Stomach (tissue), 4 donors: ENCODE measurements at regions not wholly inside any gene's neighbourhood (a gene's known extent, or its start where the extent isn't known, plus 50 kb on each side); places are given as distances from the start of the nearest gene placed in this dataset.
"Not testable (repeated sequence)": the region's sequence is repeated elsewhere in the genome, so short reads cannot be mapped to it uniquely, and the experiment has no call there.

ENCODE experiments used
- CTCF ChIP-seq, 7 experiments: fragments of 450-650 bp in 4 of 7; fragments of 200-600 bp in 3 of 7; sonication (generic) in 3 of 7; IDR thresholded peaks; one replicate each; pipeline ENCODE4 v1.5.1; 2016 to 2019; ENCODE audit warnings: antibody characterized with exemption in 7 of 7, control low read depth in 2 of 7, mild to moderate bottlenecking in 1 of 7
- POLR2A ChIP-seq, 4 donors: fragments of 450-650 bp; IDR thresholded peaks; one replicate each; pipeline ENCODE4 v1.6.1; 2016; ENCODE audit warnings: antibody characterized with exemption in 4 of 4, control low read depth in 2 of 4, mild to moderate bottlenecking in 1 of 4, moderate library complexity in 1 of 4

GRCh38 chr2:53206226-53206625 is 561.4 kb upstream of the CHAC2 start:
- TF ChIP-seq CTCF, POLR2A (IDR thresholded peaks at IDR 0.05): not testable (repeated sequence)
